IPS-18c (cell line): ENCODE measurements at regions not wholly inside any gene's neighbourhood (a gene's known extent, or its start where the extent isn't known, plus 50 kb on each side); places are given as distances from the start of the nearest gene placed in this dataset.

Experiments
- H3K4me3 ChIP-seq: 2 replicates; pipeline ENCODE4 v1.7.0; 2013; ENCODE audit warnings: low read depth, mild to moderate bottlenecking, low read length, moderate library complexity; ENCODE audit not compliant: insufficient read depth
- H3K9me3 ChIP-seq: one replicate; pipeline ENCODE4 v1.6.1; 2013; ENCODE audit warnings: mild to moderate bottlenecking, low read length, moderate library complexity; ENCODE audit not compliant: control insufficient read depth, insufficient read depth

GRCh38 chrX:7280520-7280919 is 132.6 kb upstream of the PUDP start:
- Histone ChIP-seq H3K4me3 (no peak overlapping the region), H3K9me3 (peaks cover 6% of the 10 kb centered on the region)

- no peak overlapping the region for H3K4me3 ChIP-seq
- H3K9me3 ChIP-seq = peaks cover 4% of the 10 kb centered on the region
These were observed 124.4 kb upstream of the PUDP start for GRCh38 chrX:7272346-7272745.

DNA sequence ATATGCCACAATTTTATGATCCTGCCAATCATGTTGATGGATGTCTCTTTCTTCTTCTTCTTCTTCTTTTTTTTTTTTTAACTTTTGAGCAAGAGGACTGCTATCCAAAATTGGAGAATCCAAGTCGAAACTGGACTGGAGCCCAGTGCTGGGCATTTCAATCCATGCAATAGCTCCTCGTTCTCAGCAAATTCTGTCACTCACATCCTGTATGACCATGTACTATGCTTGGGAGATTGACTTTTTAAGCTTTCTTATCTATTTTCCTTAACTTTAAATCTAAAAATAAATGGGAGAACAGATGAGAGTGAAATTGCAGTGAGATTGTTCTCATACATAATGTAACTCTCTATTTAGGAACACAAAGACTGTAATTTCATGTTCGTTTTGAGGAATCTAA is 123.0 kb upstream of the PUDP start:
- Histone ChIP-seq H3K4me3 (no peak overlapping the region), H3K9me3 (peaks cover 4% of the 10 kb centered on the region)

DNA sequence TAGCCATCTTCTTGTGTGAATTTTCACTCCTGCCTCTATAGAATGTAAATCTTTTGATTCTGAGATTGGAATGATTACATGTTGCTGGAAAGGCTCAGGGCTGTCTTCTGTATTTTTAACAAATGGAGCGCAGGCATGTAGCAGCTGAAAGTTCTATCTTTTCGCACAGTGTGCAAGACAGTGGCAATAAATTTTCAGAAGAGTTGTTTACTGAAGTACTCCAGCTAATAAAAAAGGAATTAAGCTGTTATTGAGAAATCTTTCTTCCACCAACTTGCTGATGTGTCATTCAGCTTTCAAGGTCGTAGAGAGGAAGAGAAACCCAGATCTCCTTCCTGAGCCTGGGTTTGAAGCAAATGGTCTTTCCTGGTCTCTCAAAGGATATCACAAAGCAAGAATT is 122.0 kb upstream of the PUDP start:
- Histone ChIP-seq H3K9me3 (peaks cover 4% of the 10 kb centered on the region), H3K4me3 (no peak overlapping the region)

- H3K9me3 ChIP-seq = peaks cover 4% of the 10 kb centered on the region
- no peak overlapping the region for H3K4me3 ChIP-seq
These were observed 121.6 kb upstream of the PUDP start for GRCh38 chrX:7269589-7269988.

DNA sequence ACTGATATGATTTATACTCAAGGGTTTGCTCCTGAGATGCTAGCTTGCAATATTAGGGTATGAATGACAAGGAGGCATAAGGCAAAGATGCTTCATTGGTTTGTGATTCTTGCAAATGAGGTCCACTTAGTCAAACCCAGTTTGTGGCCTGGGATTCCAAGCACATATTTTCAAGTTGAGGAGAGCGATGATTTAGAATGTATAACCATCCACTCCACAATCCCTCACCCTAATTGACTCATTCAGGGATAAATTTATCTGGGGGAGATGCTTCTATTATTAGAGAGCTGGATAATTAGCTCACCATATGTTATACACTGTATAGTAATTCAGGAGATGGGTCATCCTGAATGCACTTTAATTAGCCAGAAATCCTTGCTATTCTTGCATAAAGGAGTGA is 118.3 kb upstream of the PUDP start:
- no peak overlapping the region for H3K4me3 ChIP-seq

GRCh38 chrX:7264399-7264798 is 116.4 kb upstream of the PUDP start:
- Histone ChIP-seq H3K4me3 (no peak overlapping the region), H3K9me3 (peaks cover 5% of the 10 kb centered on the region)

More for the DNA sequence above, 118.3 kb upstream of the PUDP start:
- peaks cover 5% of the 10 kb centered on the region for H3K9me3 ChIP-seq

- Histone ChIP-seq H3K9me3 (peaks cover 7% of the 10 kb centered on the region), H3K4me3 (no peak overlapping the region)
These were observed 116.0 kb upstream of the PUDP start for GRCh38 chrX:7263961-7264360.

- peaks cover 7% of the 10 kb centered on the region for H3K9me3 ChIP-seq
- H3K4me3 ChIP-seq = no peak overlapping the region
These were observed 115.4 kb upstream of the PUDP start for GRCh38 chrX:7263330-7263729.

- H3K4me3 ChIP-seq = no peak overlapping the region
- H3K9me3 ChIP-seq = peaks cover 7% of the 10 kb centered on the region
These were observed 114.6 kb upstream of the PUDP start for GRCh38 chrX:7262551-7262950.

GRCh38 chrX:7261672-7262332 is 113.8 kb upstream of the PUDP start:
- H3K4me3 ChIP-seq = no peak overlapping the region
- H3K9me3 ChIP-seq = peaks cover 7% of the 10 kb centered on the region

DNA sequence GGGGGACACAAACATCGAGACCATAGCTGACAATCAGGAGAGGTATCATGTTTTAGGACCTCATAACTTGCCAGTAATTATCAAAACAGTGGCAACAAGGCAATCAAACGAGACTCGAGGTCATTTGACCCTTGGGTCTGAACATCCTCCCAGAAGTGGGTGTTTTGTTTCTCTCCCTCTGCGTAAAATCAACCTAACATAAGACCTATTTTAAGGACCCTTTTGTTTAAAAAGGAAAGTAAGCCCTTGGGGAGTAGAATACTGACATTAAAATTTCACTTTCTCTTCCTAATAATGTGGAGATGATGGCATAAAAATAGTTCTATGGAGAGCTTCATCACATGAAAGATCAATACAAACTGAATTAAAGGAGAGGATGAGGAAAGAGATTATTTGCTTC is 106.2 kb upstream of the PUDP start:
- peaks cover 4% of the 10 kb centered on the region for H3K9me3 ChIP-seq
- H3K4me3 ChIP-seq = no peak overlapping the region

GRCh38 chrX:7253565-7253964 is 105.6 kb upstream of the PUDP start:
- Histone ChIP-seq H3K4me3 (no peak overlapping the region), H3K9me3 (peaks cover 2% of the 10 kb centered on the region)

GRCh38 chrX:7252013-7252610 is 104.2 kb upstream of the PUDP start:
- Histone ChIP-seq H3K9me3 (peaks cover 2% of the 10 kb centered on the region), H3K4me3 (no peak overlapping the region)

DNA sequence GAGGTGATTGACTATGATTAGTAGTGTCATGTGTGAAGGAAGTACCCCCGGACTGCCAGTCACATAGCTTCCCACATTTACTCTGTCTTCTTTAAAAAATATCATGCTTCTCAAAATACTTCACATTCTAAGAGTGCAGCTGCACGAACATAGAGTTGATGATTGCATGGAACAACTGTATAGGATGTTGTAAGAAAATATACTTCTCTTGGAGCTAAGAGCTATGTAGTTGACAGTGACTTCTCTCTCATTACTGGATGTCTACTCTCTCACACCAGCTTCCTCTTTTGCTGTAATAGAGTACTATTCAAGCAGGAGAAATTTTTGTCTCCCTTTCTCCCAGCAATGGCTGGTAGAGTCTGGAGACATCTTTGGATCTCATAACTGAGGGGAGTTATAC is 99.4 kb upstream of the PUDP start:
- no peak overlapping the region for H3K4me3 ChIP-seq
- no peaks in the 10 kb centered on the region for H3K9me3 ChIP-seq

GRCh38 chrX:7244405-7244804 is 96.5 kb upstream of the PUDP start:
- peaks cover 3% of the 10 kb centered on the region for H3K9me3 ChIP-seq
- H3K4me3 ChIP-seq = no peak overlapping the region

DNA sequence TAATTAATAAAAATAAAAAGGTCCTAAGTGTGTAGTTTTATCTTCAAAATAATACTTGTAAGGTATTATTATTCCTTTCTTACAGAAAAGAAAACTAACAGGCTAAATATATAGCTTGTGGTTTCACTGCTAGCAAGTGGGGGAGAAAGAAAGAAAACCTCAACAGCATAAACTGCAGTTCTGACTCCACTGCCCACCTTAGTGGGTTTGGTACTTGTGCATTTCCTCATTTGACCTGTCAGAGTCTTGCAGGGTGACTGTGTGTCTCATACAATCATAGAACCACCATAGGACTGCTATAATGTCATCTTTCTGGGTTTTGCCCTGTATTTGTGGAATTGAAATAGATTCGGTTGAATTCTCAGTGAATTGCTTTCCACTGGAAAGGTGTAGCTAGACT is 94.7 kb upstream of the PUDP start:
- peaks cover 5% of the 10 kb centered on the region for H3K9me3 ChIP-seq

GRCh38 chrX:7240929-7241328 is 93.0 kb upstream of the PUDP start:
- Histone ChIP-seq H3K4me3 (no peak overlapping the region), H3K9me3 (peaks cover 5% of the 10 kb centered on the region)

More for the DNA sequence above, 94.7 kb upstream of the PUDP start:
- no peak overlapping the region for H3K4me3 ChIP-seq

GRCh38 chrX:7235071-7235470 is 87.1 kb upstream of the PUDP start:
- no peak overlapping the region for H3K4me3 ChIP-seq
- H3K9me3 ChIP-seq = peaks cover 2% of the 10 kb centered on the region
